Lower leg skin (tissue), 4 donors: ENCODE measurements at regions not wholly inside any gene's neighbourhood (a gene's known extent, or its start where the extent isn't known, plus 50 kb on each side); places are given as distances from the start of the nearest gene placed in this dataset.

Source experiments
- DNase-seq, 2 donors: peaks; one replicate each; pipeline ENCODE4 v3.0.0-alpha.2; 2019; ENCODE audit warnings: low spot score in 2 of 2
- H3K4me3 ChIP-seq: fragments of 200-600 bp; sonication (generic); 2 replicates; pipeline ENCODE4 v1.5.1; 2017; ENCODE audit warnings: mild to moderate bottlenecking, low read depth; ENCODE audit not compliant: poor library complexity, severe bottlenecking
- POLR2A ChIP-seq, 2 donors: fragments of 450-650 bp; IDR thresholded peaks; one replicate each; pipeline ENCODE4 v1.6.1; 2016 to 2017; ENCODE audit warnings: antibody characterized with exemption in 2 of 2, mild to moderate bottlenecking in 1 of 2, moderate library complexity in 1 of 2
- WGBS, 2 donors: methylation state at CpG; one replicate each; pipeline ENCODE4 v1.1.5; 2018; 5-methylcytosine and 5-hydroxymethylcytosine counted together
- intact Hi-C: fragments of 100-400 bp; cut with DNase I; formaldehyde crosslinking; loops from one replicate; pipeline ENCODE4 v1.15.0; 2023; ENCODE audit warnings: low total_unique reads
- TF ChIP-seq, protein P1 (sequence below), 3 donors: fragments of 450-650 bp; IDR thresholded peaks; one replicate each; pipeline ENCODE4 v1.5.1; 2016; ENCODE audit warnings: antibody characterized with exemption in 3 of 3, mild to moderate bottlenecking in 3 of 3, moderate library complexity in 2 of 3

DNA sequence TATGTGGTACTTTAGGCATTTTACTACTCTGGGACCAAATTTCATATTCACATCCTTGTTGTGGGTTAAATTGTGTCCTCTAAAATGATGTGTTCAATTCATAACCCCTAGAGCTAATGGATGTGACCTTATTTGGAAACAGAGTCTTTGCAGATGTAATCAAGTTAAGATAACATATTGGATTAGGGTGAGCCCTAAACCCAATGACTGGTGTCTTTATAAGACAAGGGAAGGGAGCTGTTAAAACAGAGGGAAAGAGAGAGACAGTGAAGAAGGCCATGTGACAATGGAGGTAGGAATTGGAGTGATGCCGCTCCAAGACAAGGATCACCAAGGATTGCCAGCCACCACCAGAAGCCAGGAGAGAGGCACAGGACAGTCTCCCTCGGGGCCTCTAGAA, 220.0 kb downstream of the ADGRG6 start:
- intact Hi-C loops = no loop called here
- no peak for DNase-seq
- WGBS, 2 donors = 81 to 84% methylated on average over 2 of the region's 2 CpGs

DNA sequence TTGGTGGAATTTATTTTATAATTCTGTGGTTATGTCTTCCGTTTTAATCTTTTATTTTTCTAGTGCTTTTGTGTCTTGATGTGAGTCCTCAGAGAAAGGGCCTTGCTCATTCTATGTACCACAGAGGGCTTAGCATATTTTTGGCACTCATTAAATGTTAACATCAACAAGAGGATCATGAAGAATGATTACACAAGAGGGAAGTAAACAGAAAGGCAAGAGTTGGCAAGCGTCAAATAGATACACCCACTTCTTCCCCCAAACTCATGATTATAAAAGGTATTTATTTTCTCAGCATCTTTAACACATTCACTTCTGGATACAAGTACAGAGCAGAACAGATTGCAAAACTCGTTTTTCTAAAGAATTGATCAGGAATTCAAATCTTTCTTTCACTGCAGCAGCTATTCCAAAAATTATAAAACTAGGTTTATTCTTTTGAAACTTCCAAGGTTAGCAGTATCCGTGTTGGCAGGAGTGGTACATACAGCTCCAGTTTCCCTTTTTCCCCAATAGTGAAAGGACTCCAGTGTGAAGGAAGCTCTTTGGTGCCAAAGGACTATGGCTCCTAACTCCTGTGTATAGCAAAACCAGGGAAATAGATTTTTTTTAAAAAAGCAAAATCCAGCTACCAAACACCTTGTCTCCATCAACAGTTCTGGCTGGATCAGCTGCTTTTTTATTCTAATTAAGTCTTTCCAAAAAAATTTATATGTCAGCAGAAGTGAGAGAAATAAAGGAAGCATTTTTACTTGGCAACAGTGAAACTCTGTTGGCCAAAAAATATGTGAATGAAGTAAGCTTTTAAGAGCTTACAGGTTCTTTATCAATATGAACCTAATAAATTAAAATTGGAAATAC, 221.9 kb downstream of the ADGRG6 start:
- H3K4me3 ChIP-seq = no peak overlapping the region
- intact Hi-C loops = no loop called here
- no peak for DNase-seq
- 38 to 39% methylated on average over 4 of the region's 4 CpGs for whole genome bisulfite sequencing, 2 donors
- no peak for TF ChIP-seq POLR2A (IDR thresholded peaks at IDR 0.05)
- TF ChIP-seq, protein P1, sequence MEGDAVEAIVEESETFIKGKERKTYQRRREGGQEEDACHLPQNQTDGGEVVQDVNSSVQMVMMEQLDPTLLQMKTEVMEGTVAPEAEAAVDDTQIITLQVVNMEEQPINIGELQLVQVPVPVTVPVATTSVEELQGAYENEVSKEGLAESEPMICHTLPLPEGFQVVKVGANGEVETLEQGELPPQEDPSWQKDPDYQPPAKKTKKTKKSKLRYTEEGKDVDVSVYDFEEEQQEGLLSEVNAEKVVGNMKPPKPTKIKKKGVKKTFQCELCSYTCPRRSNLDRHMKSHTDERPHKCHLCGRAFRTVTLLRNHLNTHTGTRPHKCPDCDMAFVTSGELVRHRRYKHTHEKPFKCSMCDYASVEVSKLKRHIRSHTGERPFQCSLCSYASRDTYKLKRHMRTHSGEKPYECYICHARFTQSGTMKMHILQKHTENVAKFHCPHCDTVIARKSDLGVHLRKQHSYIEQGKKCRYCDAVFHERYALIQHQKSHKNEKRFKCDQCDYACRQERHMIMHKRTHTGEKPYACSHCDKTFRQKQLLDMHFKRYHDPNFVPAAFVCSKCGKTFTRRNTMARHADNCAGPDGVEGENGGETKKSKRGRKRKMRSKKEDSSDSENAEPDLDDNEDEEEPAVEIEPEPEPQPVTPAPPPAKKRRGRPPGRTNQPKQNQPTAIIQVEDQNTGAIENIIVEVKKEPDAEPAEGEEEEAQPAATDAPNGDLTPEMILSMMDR (IDR thresholded peaks at IDR 0.05) = no peak

More for the DNA sequence above, 220.0 kb downstream of the ADGRG6 start:
- no peak for TF ChIP-seq POLR2A (IDR thresholded peaks at IDR 0.05)
- no peak overlapping the region for H3K4me3 ChIP-seq

DNA sequence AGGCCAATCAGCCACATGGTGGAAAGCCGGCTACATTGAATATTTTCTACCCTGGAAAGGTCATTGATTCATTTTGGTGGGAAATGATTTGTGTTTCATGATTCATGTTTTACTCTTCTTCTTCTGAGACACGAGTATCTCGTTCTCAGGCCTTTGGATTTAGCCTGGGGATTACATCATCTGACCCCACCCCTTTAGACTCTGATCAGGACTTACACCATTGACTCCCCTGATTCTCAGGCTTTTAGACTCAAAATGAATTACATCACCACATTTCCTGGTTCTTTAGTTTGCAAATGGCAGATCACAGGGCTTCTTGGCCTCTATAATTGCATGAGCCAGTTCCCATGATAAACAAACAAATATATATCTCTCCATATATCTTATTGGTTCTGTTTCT, 228.8 kb downstream of the ADGRG6 start:
- intact Hi-C loops = no loop called here
- WGBS, 2 donors = 73 to 81% methylated on average over 3 of the region's 3 CpGs
- DNase-seq = no peak
- no peak for TF ChIP-seq POLR2A (IDR thresholded peaks at IDR 0.05)
- TF ChIP-seq, protein P1 (IDR thresholded peaks at IDR 0.05) = no peak
- no peak overlapping the region for H3K4me3 ChIP-seq

DNA sequence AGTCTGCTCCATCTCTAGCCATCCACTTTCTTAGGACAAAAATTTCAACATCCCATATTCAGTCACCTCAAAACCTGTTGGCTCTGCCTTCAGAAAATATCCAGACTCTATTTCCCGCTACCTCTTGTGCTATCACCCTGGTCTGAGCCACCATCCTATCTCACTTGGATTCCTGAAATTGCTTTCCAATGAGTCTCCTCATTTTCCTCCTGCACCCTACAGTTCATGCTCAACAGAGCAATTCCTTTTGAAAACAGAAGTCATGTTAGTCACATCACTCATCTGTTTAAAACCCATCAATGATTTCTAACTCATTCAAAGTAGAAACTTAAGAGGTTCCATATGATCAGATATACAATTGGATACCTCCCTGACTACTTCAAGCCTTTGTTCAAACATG, 229.9 kb downstream of the ADGRG6 start:
- H3K4me3 ChIP-seq = no peak overlapping the region
- no peak for DNase-seq
- intact Hi-C loops = no loop called here
- no peak for TF ChIP-seq POLR2A (IDR thresholded peaks at IDR 0.05)
- TF ChIP-seq, protein P1 (IDR thresholded peaks at IDR 0.05) = no peak
- 90 to 92% methylated on average over 1 of the region's 1 CpG for WGBS, 2 donors

DNA sequence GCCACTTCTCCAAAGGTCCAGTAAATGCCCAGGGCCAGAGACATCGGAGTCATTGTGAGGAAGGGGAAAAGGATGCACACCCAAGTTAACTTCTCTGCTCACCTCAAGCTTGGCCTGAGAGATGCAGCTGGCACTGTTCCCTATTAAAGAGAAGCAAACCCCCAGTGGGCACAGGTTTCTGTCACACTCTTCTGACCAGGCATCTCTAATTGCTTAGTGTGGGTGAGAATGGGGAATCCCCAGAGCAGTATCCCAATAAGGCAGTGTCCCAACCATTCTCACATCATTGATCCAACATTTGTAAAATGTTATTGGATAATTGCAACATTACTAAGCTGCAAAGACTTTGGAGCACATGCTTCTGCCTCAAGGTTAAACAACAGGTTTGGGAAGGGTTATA, 232.3 kb downstream of the ADGRG6 start:
- DNase-seq = no peak
- WGBS, 2 donors = 96 to 100% methylated on average over 1 of the region's 1 CpG
- TF ChIP-seq, protein P1 (IDR thresholded peaks at IDR 0.05) = no peak
- TF ChIP-seq POLR2A (IDR thresholded peaks at IDR 0.05) = no peak
- H3K4me3 ChIP-seq = no peak overlapping the region
- intact Hi-C loops = no loop called here

DNA sequence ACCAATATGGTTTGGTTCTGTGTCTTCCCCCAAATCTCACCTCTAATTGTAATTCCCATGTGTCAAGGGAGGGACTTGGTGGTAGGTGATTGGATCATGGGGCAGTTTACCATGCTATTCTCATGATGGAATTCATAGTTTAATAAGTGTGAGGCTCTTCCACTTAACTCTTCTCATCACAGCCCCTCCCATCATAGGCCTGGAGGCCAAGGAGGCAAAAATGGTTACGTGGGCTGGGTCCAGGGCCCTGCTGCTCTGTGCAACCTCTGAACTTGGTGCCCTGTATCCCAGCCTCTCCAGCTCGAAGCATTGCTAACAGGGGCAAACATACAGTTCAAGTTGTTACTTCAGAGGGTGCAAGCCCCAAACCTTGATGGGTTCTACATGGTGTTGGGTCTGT, 232.7 kb downstream of the ADGRG6 start:
- H3K4me3 ChIP-seq = no peak overlapping the region
- WGBS, 2 donors = 69 to 92% methylated on average over 2 of the region's 2 CpGs
- intact Hi-C loops = no loop called here
- no peak for DNase-seq
- TF ChIP-seq, protein P1 (IDR thresholded peaks at IDR 0.05) = no peak
- TF ChIP-seq POLR2A (IDR thresholded peaks at IDR 0.05) = no peak
